DMS 273 (cell line): ENCODE measurements at regions not wholly inside any gene's neighbourhood (a gene's known extent, or its start where the extent isn't known, plus 50 kb on each side); places are given as distances from the start of the nearest gene placed in this dataset.

ENCODE experiments used
- DNase-seq: peaks from one replicate; lab custom pipeline; 2025; ENCODE audit not compliant: unreplicated experiment; lab: John Stamatoyannopoulos, UW

DNA sequence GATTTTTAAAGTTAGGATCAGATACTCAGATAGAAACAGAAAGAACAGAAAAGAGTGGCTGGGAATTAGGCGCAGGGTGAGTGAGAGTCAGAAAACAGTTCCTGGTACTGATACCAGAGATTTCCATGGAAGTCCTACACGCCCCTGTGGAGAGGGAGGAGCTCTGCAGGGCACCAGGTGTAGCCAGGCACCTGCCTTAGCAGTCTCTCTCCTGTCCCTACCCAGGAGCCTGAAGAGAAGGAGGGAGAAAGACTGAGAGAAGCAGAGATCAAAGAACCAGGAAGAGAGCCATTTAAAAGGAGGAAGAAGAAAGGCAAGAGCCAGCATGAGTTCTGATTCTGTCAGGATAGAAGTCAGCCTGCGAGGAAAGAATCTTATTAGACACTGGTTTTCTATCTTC is 65.0 kb downstream of the CBLN1 start:
- DNase-seq = no peak

DNA sequence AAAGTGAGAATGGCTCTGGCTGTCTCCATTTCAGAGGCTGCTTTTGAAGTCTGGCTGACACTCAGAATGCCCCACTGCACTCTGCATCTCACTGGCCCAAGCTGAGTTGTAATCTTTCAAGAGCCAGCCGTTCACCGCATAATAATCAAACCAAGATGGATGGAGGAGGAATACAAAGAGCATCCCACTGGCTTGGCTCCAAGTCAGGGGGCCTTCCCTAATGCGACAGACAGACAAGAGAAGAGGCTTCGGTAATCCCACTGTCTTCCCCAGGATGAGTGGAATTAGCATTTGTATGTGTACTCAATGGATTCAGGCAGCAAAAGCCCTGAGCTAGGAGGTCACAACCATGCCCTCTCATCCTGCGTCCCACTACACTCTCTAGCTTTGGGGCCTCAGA is 68.0 kb downstream of the CBLN1 start:
- DNase-seq = no peak

GRCh38 chr16:49204191-49204590 is 77.4 kb downstream of the CBLN1 start:
- DNase-seq = no peak

DNA sequence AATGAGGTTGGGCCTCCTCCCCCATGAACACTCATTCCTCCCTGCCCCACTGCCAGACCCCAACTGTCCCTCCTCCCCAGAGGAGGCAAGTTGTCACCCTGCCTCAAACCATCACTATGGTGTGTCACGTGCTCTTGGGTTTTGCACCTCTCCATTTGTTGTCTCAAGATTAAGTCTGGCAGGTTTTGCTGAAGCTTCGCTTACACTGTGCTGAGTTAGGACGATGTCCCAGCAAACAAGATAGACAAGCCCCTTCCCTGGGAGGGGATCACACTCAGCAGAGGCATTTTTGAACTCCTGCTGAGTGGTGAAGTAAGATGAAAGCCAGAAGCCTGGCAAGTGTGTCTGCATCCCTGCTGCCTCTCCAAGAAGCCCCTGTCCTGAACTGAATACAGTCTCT is 78.3 kb downstream of the CBLN1 start:
- no peak for DNase-seq

GRCh38 chr16:49201118-49201517 is 80.5 kb downstream of the CBLN1 start:
- DNase-seq = no peak

- DNase-seq = no peak
Measured at GRCh38 chr16:49200223-49200820, 81.3 kb downstream of the CBLN1 start.

DNA sequence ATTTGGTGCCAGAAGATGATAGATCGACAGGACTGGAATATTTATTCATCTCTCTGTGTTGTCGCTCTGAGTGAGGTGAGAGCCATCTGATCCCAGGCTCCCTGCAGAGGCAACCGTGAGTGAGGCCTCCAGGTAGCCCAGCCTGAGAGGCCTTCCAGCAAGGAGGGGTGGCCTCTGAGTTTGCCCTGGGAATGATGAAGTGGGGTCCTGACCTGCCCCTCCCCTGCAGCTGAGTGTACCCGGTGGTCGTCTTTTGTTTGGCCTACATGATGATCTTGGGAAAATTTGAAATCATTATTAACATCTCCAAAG is 86.4 kb downstream of the CBLN1 start:
- DNase-seq = no peak

GRCh38 chr16:49194537-49195236 is 87.0 kb downstream of the CBLN1 start:
- no peak for DNase-seq

DNA sequence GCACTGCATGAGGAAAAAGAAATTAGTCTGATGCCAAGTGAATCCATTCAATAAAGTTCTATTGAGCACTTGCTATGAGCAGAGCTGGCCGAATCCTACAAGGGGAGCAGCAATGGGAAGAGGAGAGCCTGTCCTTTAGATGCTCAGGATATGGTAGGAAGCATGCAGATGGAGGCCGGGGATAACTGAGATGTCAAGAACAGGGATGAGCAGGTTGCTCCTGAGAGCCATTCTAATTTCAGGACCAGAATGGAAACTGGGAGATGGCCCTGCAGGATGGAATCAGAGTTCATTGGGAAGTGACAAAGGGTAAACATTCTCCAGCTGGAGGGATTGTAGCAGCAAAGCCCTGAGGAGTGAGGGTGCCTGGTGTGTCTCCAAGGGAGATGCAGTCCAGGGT is 88.0 kb downstream of the CBLN1 start:
- DNase-seq = no peak

DNA sequence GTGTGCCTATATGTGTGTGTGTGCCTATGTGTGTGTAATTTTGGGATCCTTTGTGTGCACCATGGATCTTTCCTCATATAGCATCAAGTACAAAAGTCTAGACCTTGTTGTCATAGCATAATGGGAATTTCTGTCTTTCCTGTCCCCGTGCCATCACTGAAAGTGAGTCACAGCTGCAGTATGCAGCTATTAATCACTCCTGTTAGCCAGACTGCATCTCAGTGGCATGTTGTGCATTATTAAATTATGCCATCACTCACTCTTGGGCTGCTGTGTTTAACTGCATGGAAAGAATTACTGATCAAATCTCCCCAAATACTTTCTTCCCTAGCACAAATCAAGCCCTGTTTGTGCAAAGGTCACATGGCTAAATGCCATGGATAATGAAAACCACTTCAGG is 92.4 kb downstream of the CBLN1 start:
- no peak for DNase-seq

DNA sequence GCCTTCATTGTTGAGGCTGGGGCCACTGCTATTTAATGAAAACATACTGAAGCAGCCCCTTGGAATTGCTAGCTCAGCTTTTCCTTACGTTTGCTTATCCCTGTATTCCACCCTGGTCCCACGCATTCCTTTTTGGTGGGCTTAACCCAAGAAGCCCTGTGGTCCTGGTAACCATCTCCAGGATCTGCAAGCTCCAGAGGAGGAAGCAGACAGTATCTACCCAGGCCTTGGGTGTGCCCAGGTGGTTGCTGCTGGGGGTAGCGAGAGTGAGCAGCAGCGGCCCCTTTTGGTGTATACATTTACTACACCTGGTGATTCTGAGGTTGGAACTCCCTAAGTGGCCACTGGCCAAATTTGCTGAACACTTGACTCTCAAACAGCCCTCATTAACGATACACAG is 97.7 kb downstream of the CBLN1 start:
- peak; percentile 79 for DNase-seq

DNA sequence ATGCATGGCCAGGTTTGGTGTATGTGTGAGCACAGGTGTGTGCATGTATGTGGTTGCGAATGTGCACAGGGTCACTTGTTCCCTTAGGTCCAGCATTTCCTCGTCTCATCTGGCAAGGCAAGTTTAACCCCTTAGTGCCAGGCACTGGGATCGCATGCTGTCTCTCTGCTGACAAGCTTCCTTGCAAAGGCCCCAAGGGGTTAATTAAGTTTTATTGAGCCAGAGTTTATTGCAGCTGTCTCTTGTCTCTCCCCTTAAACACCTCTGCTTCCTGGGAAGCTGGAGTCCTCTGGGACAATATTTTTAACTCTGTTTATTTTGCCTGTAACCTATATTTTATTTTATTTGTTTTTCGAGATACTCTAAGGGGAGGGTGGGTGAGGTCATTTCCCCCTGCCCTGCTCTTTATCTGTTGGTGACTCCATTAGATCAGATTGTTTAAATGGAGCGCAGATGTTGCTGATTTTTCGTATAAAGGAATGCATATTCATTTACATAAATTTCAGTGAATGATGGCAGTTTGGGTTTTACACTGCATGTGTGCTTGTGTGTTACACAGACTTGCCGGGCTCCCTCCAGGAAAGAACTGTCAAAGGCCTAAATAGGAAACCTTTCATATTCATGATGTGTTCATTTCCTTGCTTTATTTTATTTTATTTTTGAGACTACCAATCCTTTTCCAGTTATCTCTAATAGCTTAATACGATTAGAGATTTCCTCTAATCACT is 99.7 kb downstream of the CBLN1 start:
- peak; percentile 60 for DNase-seq

DNA sequence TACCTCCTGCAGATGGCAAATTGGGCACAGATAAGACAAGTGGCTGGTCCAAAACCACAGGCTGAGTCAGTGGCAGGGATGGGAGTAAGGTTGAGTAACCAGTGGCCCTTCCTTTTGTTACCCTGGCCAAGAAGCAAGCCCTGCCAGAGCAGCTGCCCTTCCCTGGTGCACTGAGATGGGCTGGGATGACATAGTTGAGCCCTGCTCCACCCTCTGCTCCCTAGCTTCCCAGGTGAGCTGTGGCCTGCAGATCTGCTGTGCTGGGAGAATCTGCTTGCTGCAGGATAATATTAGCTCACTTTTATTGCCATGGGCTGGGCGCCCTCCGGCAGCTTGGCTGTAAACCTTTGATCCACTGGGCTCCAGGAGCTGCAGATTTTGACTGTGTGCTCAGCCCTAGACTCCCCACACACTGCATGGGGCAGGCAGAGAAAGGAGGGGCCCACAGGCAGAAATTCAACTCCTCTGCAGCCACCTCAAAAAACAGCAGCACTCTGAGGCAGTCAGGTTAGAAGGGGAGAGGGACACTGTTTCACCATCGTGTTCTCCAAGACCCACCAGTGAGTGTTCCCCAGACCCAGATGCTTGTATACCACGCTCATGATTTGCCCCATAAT is 101.8 kb downstream of the CBLN1 start:
- peak; percentile 3 for DNase-seq

DNA sequence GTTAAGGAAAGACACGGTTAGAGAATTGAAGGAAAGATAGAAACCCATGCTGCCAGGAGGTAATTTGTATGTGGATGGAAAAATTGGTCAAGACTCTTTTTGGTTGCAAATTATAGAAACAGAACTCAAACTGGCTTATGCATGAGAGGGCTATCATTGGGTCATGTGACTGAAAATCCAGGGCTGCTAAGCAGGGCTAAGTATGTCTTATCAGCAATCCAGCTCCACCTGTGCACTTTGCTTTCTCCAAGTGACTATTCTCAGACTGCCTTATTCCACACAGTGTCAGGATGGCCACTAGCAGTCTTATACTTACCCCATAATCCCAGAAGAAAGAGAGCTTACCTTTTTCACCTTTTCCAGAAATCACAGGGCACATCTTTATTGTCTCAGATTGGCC is 113.5 kb downstream of the CBLN1 start:
- no peak for DNase-seq

GRCh38 chr16:49165025-49165424 is 116.6 kb downstream of the CBLN1 start:
- no peak for DNase-seq

GRCh38 chr16:49161191-49161590 is 120.4 kb downstream of the CBLN1 start:
- DNase-seq = no peak

DNA sequence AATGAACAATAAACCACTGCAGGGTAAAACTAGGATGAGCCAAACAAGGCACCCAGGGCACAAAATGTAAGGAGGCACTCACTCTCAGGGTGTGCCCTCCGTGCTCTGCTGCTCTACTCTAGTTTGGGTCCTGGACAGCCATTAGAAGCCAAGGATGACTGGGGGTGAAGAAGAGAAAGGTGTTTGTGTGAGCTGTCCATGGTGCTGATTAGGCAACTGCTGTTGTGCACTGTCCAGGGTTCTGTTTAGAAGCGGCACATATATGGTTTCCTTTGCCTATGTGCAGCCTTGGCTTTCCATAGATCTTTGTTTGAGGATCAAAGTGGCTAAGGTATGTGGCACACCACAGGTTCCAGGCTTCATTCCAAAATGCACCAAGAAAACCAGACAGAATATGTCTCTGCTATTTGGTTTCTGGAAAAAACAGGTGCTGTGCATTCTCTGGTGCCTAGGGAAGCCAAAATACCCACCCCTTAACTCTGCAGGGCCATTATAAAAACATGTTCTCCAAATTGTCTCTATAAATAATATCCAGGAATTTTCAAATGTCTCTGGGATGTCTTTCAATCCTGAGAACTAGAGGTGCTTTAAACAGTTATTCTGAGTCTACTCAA is 123.5 kb downstream of the CBLN1 start:
- DNase-seq = peak; percentile 61

DNA sequence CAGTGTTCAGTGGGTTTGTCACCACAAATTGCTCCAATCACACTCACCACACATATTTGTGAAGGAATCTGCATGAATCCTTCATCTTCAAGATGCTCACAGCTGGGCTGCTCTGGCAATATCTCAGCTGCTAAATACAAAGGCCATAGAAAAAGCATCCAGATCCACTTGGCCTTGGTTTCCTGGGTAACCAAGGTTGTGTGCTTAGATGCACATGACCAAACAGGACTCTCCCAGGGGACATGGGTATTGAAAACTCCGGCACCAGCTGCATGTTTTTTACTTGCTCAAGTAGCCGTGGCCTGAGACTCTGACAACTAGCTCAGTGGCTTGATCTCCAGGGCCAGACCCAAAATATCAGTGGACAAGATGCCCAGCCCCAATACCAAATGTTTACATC is 131.3 kb downstream of the CBLN1 start:
- peak; percentile 26 for DNase-seq

- DNase-seq = no peak
Measured at GRCh38 chr16:49148410-49148809, 133.2 kb downstream of the CBLN1 start.

DNA sequence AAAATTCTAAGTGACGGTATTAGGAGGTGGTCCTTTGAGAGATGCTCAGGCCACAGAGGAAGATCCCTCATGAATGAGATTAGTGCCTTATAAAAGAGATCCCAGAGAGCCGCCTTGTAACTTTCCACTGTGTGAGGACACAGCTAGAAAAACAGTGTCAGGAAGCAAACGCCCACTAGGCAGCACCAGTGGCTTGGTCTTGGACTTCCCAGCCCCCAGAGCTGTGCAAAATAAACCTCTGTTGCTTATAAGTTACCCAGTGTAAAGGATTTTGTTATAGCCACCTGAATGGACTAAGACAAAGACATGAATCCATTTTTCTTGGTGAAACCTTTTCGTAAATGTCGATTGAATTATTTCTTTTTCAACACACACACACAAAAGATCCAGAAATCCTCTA is 141.0 kb downstream of the CBLN1 start:
- no peak for DNase-seq

- no peak for DNase-seq
Measured at GRCh38 chr16:49130397-49130796, 151.2 kb downstream of the CBLN1 start.

DNA sequence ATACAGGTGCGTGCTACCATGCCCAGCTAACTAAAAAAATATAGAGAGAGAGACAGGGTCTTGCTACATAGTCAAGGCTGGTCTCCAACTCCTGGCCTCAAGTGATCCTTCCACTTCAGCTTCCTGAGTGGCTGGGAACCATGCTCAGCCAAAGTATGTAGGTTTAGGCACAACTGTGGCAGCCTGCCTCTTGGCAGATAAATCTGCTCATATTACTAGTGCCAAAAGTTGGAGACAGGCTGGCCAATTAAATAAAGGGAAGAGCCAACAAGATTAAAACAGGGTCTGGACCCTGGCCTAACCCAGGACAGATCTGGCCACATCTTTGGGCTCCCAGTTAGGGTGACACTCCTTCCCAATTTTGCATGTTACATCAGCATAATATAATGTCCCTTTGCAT is 151.7 kb downstream of the CBLN1 start:
- DNase-seq = peak; percentile 14
